ENCODE measurements at regions not wholly inside any gene's neighbourhood (a gene's known extent, or its start where the extent isn't known, plus 50 kb on each side); places are given as distances from the start of the nearest gene placed in this dataset.
"Not testable (repeated sequence)": the region's sequence is repeated elsewhere in the genome, so short reads cannot be mapped to it uniquely, and the experiment has no call there.

DNA sequence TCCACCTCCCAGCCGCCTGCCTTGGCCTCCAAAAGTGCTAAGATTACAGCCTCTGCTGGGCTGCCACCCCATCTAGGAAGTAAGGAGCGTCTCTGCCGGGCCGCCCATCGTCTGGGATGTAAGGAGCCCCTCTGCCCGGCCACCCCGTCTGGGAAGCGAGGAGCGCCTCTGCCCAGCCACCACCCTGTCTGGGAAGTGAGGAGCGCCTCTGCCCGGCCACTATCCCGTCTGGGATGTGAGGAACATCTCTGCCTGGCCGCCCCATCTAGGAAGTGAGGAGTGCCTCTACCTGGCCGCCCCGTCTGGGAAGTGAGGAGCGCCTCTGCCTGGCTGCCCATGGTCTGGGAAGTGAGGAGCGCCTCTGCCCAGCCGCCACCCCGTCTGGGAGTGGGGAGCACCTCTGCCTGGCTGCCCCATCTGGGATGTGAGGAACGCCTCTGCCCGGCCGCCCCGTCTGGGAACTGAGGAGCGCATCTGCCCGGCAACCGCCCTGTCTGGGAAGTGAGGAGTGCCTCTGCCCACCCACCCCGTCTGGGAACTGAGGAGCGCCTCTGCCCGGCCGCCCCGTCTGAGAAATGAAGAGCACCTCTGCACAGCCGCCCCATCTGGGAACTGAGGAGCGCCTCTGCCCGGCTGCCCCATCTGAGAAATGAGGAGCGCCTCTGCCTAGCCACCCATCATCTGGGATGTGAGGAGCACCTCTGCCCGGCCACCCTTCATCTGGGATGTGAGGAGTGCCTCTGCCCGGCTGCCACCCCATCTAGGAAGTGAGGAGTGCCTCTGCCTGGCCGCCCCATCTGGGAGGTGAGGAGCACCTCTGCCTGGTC, 137.8 kb upstream of the PALMD start:
- no peak for TF ChIP-seq EZH2phosphoT487 (IDR thresholded peaks at IDR 0.05; ENCODE audit: borderline replicate concordance)
- no peak for TF ChIP-seq CTCF (conservative IDR thresholded peaks at IDR 0.05; ENCODE audit: low read length)
- Histone ChIP-seq H4K20me1 (ENCODE audit: insufficient read depth, low read length, poor library complexity, severe bottlenecking) (no peaks in the 10 kb centered on the region), H2AFZ (ENCODE audit: low read length) (no peak overlapping the region), H3K27me3 (ENCODE audit: insufficient read depth, low read length, poor library complexity, severe bottlenecking) (no peaks in the 10 kb centered on the region), H3K4me2 (ENCODE audit: low read depth, low read length, poor library complexity, severe bottlenecking) (no peak overlapping the region), H3F3A (ENCODE audit: low read depth) (no peaks in the 10 kb centered on the region), H3K9me3 (ENCODE audit: insufficient read depth, low read depth, low read length) (peaks cover 4% of the 10 kb centered on the region; the same call in 1 of the 2 replicates), H3K9me2 (replicated peaks; ENCODE audit: low read depth, low read length) (no peaks in the 10 kb centered on the region), H3K4me1 (ENCODE audit: insufficient read depth, low read length, poor library complexity, severe bottlenecking) (peaks cover 16% of the 10 kb centered on the region), H3K9ac (ENCODE audit: low read depth, low read length, poor library complexity, severe bottlenecking) (no peak overlapping the region), H3K79me2 (ENCODE audit: insufficient read depth, low read length) (no peaks in the 10 kb centered on the region), H3K4me3 (ENCODE audit: low read length, poor library complexity, severe bottlenecking) (no peak overlapping the region), H3K36me3 (ENCODE audit: insufficient read depth, low read length) (no peaks in the 10 kb centered on the region)

DNA sequence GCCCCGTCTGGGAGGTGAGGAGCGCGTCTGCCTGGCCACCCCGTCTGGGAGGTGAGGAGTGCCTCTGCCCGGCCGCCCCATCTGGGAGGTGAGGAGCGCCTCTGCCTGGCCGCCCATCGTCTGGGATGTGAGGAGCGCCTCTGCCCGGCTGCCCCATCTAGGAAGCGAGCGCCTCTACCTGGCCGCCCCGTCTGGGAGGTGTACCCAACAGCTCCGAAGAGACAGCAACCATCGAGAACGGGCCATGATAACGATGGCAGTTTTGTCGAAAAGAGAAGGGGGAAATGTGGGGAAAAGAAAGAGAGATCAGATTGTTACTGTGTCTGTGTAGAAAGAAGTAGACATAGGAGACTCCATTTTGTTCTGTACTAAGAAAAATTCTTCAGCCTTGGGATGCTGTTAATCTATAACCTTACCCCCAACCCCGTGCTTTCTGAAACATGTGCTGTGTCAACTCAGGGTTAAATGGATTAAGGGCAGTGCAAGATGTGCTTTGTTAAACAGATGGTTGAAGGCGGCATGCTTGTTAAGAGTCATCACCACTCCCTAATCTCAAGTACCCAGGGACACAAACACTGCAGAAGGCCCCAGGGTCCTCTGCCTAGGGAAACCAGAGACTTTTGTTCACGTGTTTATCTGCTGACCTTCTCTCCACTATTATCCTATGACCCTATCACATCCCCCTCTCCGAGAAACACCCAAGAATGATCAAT, 137.0 kb upstream of the PALMD start:
- not testable (repeated sequence) for H3K79me2 ChIP-seq (ENCODE audit: insufficient read depth, low read length); H3K9ac ChIP-seq (ENCODE audit: low read depth, low read length, poor library complexity, severe bottlenecking); H3K4me2 ChIP-seq (ENCODE audit: low read depth, low read length, poor library complexity, severe bottlenecking); H2AFZ ChIP-seq (ENCODE audit: low read length); H3K9me3 ChIP-seq (ENCODE audit: insufficient read depth, low read depth, low read length); H3F3A ChIP-seq (ENCODE audit: low read depth); H4K20me1 ChIP-seq (ENCODE audit: insufficient read depth, low read length, poor library complexity, severe bottlenecking); H3K4me1 ChIP-seq (ENCODE audit: insufficient read depth, low read length, poor library complexity, severe bottlenecking); H3K36me3 ChIP-seq (ENCODE audit: insufficient read depth, low read length); H3K27me3 ChIP-seq (ENCODE audit: insufficient read depth, low read length, poor library complexity, severe bottlenecking); H3K9me2 ChIP-seq (replicated peaks; ENCODE audit: low read depth, low read length); H3K4me3 ChIP-seq (ENCODE audit: low read length, poor library complexity, severe bottlenecking)

GRCh38 chr1:99514823-99515552, 130.9 kb upstream of the PALMD start:
- not testable (repeated sequence) for H3K4me1 ChIP-seq (ENCODE audit: insufficient read depth, low read length, poor library complexity, severe bottlenecking); H3K79me2 ChIP-seq (ENCODE audit: insufficient read depth, low read length); H3K9me3 ChIP-seq (ENCODE audit: insufficient read depth, low read depth, low read length); H3K4me3 ChIP-seq (ENCODE audit: low read length, poor library complexity, severe bottlenecking); H3K9me2 ChIP-seq (replicated peaks; ENCODE audit: low read depth, low read length); H3F3A ChIP-seq (ENCODE audit: low read depth); H3K4me2 ChIP-seq (ENCODE audit: low read depth, low read length, poor library complexity, severe bottlenecking); H2AFZ ChIP-seq (ENCODE audit: low read length); H4K20me1 ChIP-seq (ENCODE audit: insufficient read depth, low read length, poor library complexity, severe bottlenecking); H3K27me3 ChIP-seq (ENCODE audit: insufficient read depth, low read length, poor library complexity, severe bottlenecking); H3K36me3 ChIP-seq (ENCODE audit: insufficient read depth, low read length); H3K9ac ChIP-seq (ENCODE audit: low read depth, low read length, poor library complexity, severe bottlenecking)

- Histone ChIP-seq H3F3A (ENCODE audit: low read depth) (no peaks in the 10 kb centered on the region), H3K79me2 (ENCODE audit: insufficient read depth, low read length) (no peaks in the 10 kb centered on the region), H3K9me3 (ENCODE audit: insufficient read depth, low read depth, low read length) (no peaks in the 10 kb centered on the region; the same call in 1 of the 2 replicates), H4K20me1 (ENCODE audit: insufficient read depth, low read length, poor library complexity, severe bottlenecking) (no peaks in the 10 kb centered on the region), H3K4me2 (ENCODE audit: low read depth, low read length, poor library complexity, severe bottlenecking) (no peak overlapping the region), H3K4me1 (ENCODE audit: insufficient read depth, low read length, poor library complexity, severe bottlenecking) (no peaks in the 10 kb centered on the region), H2AFZ (ENCODE audit: low read length) (no peak overlapping the region; the same call in 1 of the 2 replicates), H3K27me3 (ENCODE audit: insufficient read depth, low read length, poor library complexity, severe bottlenecking) (no peaks in the 10 kb centered on the region), H3K4me3 (ENCODE audit: low read length, poor library complexity, severe bottlenecking) (no peak overlapping the region), H3K36me3 (ENCODE audit: insufficient read depth, low read length) (no peaks in the 10 kb centered on the region), H3K9me2 (replicated peaks; ENCODE audit: low read depth, low read length) (no peaks in the 10 kb centered on the region), H3K9ac (ENCODE audit: low read depth, low read length, poor library complexity, severe bottlenecking) (no peak overlapping the region)
- TF ChIP-seq CTCF (conservative IDR thresholded peaks at IDR 0.05; ENCODE audit: low read length) (no peak), EZH2phosphoT487 (IDR thresholded peaks at IDR 0.05; ENCODE audit: borderline replicate concordance) (no peak)
Observed at GRCh38 chr1:99516141-99516540, 129.8 kb upstream of the PALMD start.
